Endothelial cell of umbilical vein (primary cell): ENCODE measurements at regions not wholly inside any gene's neighbourhood (a gene's known extent, or its start where the extent isn't known, plus 50 kb on each side); places are given as distances from the start of the nearest gene placed in this dataset.

Source experiments
- BruUV-seq: library from RNA; stranded (reverse); fragments of 400-500 nt; replicated peaks from 2 replicates; lab custom pipeline; 2021; lab: Mats Ljungman, UMichigan
- CTCF ChIA-PET: fragments of 300-600, 350-600 bp; sonication (Branson Sonifier 250); formaldehyde crosslinking; loops from one replicate; lab custom pipeline; 2021; ENCODE audit warnings: antibody characterized with exemption, inconsistent platforms; lab: Charles Lee
- POLR2A ChIA-PET: fragments of 300-600, 350-600 bp; sonication (Branson Sonifier 250); formaldehyde crosslinking; loops from one replicate; lab custom pipeline; 2021; ENCODE audit warnings: antibody characterized with exemption, inconsistent platforms; lab: Charles Lee
- DNase-seq: peaks from one replicate; pipeline ENCODE4 v3.0.0-alpha.2; 2011; ENCODE audit warnings: low read depth, low spot score
- FAIRE-seq: peaks from 2 replicates; lab custom pipeline; 2011; peaks lifted over from hg19 to GRCh38; lab: Jason Lieb, UNC
- H2AFZ ChIP-seq: 2 replicates; pipeline ENCODE4 v1.6.0; 2012; ENCODE audit warnings: low read depth, low read length, control low read depth, inconsistent platforms
- H3K27ac ChIP-seq: 2 replicates; pipeline ENCODE4 v1.5.1; 2011; ENCODE audit warnings: low read depth, mild to moderate bottlenecking, control low read depth, low read length, moderate library complexity; ENCODE audit not compliant: insufficient read depth
- H3K27me3 ChIP-seq, 2 experiments: 2 replicates each; pipeline versions ENCODE4 v1.6.0 to v1.6.1; 2011; ENCODE audit warnings: low read length in 2 of 2, mixed read lengths in 1 of 2; ENCODE audit not compliant: control insufficient read depth in 2 of 2, insufficient read depth in 2 of 2
- H3K36me3 ChIP-seq, 2 experiments: 2 replicates in 1 of 2; 3 replicates in 1 of 2; pipeline ENCODE4 v1.5.1; 2011; ENCODE audit warnings: low read length in 2 of 2, mild to moderate bottlenecking in 1 of 2, moderate library complexity in 1 of 2; ENCODE audit not compliant: control insufficient read depth in 2 of 2, insufficient read depth in 2 of 2; ENCODE audit errors: extremely low read depth in 1 of 2
- H3K4me1 ChIP-seq: 3 replicates; pipeline ENCODE4 v1.5.1; 2011; ENCODE audit warnings: mild to moderate bottlenecking, low read length; ENCODE audit not compliant: control insufficient read depth, insufficient read depth; ENCODE audit errors: extremely low read depth
- H3K4me2 ChIP-seq: 2 replicates; pipeline ENCODE4 v1.6.1; 2011; ENCODE audit warnings: low read length, control low read depth, mixed read lengths; ENCODE audit not compliant: insufficient read depth
- H3K4me3 ChIP-seq, 3 experiments: fragments of 200-600 bp in 1 of 3; sonication (generic), shearing (Covaris generic) in 1 of 3; replicated peaks in 1 of 3; 2 replicates each; pipeline ENCODE4 v1.5.1; 2011 to 2016; ENCODE audit warnings: control low read depth in 3 of 3, low read length in 3 of 3, mild to moderate bottlenecking in 2 of 3, inconsistent platforms in 1 of 3, low read depth in 1 of 3, moderate library complexity in 1 of 3; ENCODE audit not compliant: insufficient read depth in 1 of 3
- H3K79me2 ChIP-seq: 2 replicates; pipeline ENCODE4 v1.6.0; 2012; ENCODE audit warnings: low read length, inconsistent platforms; ENCODE audit not compliant: control insufficient read depth, insufficient read depth
- H3K9ac ChIP-seq: replicated peaks from 2 replicates; pipeline ENCODE3; 2011; ENCODE audit warnings: low read length, control low read depth; ENCODE audit not compliant: insufficient read depth; ENCODE audit errors: extremely low read depth
- H3K9me1 ChIP-seq: replicated peaks from 3 replicates; pipeline ENCODE4 v1.6.0; 2011; ENCODE audit warnings: mild to moderate bottlenecking, low read length; ENCODE audit not compliant: control insufficient read depth, insufficient read depth; ENCODE audit errors: extremely low read depth
- H3K9me3 ChIP-seq: replicated peaks from 2 replicates; pipeline ENCODE4 v1.5.1; 2012; ENCODE audit warnings: low read length, inconsistent platforms; ENCODE audit not compliant: control insufficient read depth, insufficient read depth
- H4K20me1 ChIP-seq: replicated peaks from 2 replicates; pipeline ENCODE3; 2011; ENCODE audit warnings: mild to moderate bottlenecking, low read length; ENCODE audit not compliant: control insufficient read depth, insufficient read depth; ENCODE audit errors: extremely low read depth
- EZH2 ChIP-seq: IDR thresholded peaks from 2 replicates; pipeline ENCODE4 v1.6.1; 2012; ENCODE audit warnings: borderline replicate concordance, low read depth, mild to moderate bottlenecking, moderate library complexity, low read length, inconsistent platforms; ENCODE audit not compliant: severe bottlenecking
- FOS ChIP-seq: IDR thresholded peaks from 2 replicates; pipeline ENCODE4 v1.6.1; 2011; ENCODE audit warnings: mild to moderate bottlenecking, low read length, moderate library complexity, borderline replicate concordance; ENCODE audit not compliant: insufficient read depth
- GATA2 ChIP-seq: IDR thresholded peaks from 2 replicates; pipeline ENCODE4 v1.7.0; 2011; ENCODE audit warnings: low read depth, mild to moderate bottlenecking, moderate library complexity, mixed read lengths, low read length; ENCODE audit not compliant: insufficient read length, insufficient read depth
- JUN ChIP-seq: IDR thresholded peaks from 2 replicates; pipeline ENCODE4 v1.6.1; 2011; ENCODE audit warnings: borderline replicate concordance, low read depth; ENCODE audit not compliant: insufficient read length, insufficient read depth
- MAX ChIP-seq: IDR thresholded peaks from 2 replicates; pipeline ENCODE4 v1.6.1; 2011; ENCODE audit not compliant: insufficient read depth, insufficient read length
- MYC ChIP-seq: IDR thresholded peaks from one replicate; pipeline ENCODE4 v1.6.1; 2011; ENCODE audit warnings: mild to moderate bottlenecking, low read depth, low read length
- POLR2A ChIP-seq: IDR thresholded peaks from 2 replicates; pipeline ENCODE4 v1.6.1; 2012; ENCODE audit warnings: low read depth, mild to moderate bottlenecking, control low read depth, low read length
- POLR2AphosphoS5 ChIP-seq: IDR thresholded peaks from 2 replicates; pipeline ENCODE4 v1.6.1; 2012; ENCODE audit warnings: low read depth, mild to moderate bottlenecking, control low read depth, low read length, moderate library complexity; ENCODE audit not compliant: insufficient read depth
- dilution Hi-C: fragments of 300-500 bp; cut with MboI; formaldehyde crosslinking; loops from one replicate; pipeline ENCODE4 v1.15.0; 2019; ENCODE audit warnings: low sequenced_read_pairs; ENCODE audit not compliant: extremely low pct_ligation_motif_present
- intact Hi-C: fragments of 100-400 bp; cut with micrococcal nuclease; formaldehyde crosslinking; loops from one replicate; pipeline ENCODE4 v1.10.0; 2022
- TF ChIP-seq, protein P1 (sequence below), 2 donors: IDR thresholded peaks; 1 replicate in 1 of 2; 2 replicates in 1 of 2; pipeline ENCODE4 v1.5.1; 2011; ENCODE audit warnings: low read length in 2 of 2, mild to moderate bottlenecking in 2 of 2, moderate library complexity in 2 of 2, control low read depth in 1 of 2, inconsistent platforms in 1 of 2, low read depth in 1 of 2; ENCODE audit not compliant: insufficient read depth in 1 of 2; ENCODE audit errors: extremely low read depth in 1 of 2

- no peak for FAIRE-seq
- H3K9me1 ChIP-seq = no peaks in the 10 kb centered on the region
- no peaks in the 10 kb centered on the region for H3K9me3 ChIP-seq
- BruUV-seq = no TSS peak
- POLR2A ChIA-PET = no interaction called here
- DNase-seq = no peak
- no peaks in the 10 kb centered on the region for H3K79me2 ChIP-seq
- H3K27ac ChIP-seq = no peak overlapping the region
- intact Hi-C loops = loop anchor here (5.0 kb wide), 1 partner anchor 242 kb away; no protein-coding TSS in a partner anchor
- no peaks in the 10 kb centered on the region for H4K20me1 ChIP-seq
- no peaks in the 10 kb centered on the region for H3K36me3 ChIP-seq
- dilution Hi-C loops = no loop called here
- H3K27me3 ChIP-seq = no peaks in the 10 kb centered on the region
- no peak overlapping the region for H3K9ac ChIP-seq
- TF ChIP-seq MAX (no peak), MYC (no peak), POLR2A (no peak), GATA2 (no peak), POLR2AphosphoS5 (no peak), JUN (no peak), FOS (no peak), EZH2 (no peak)
- TF ChIP-seq, protein P1, sequence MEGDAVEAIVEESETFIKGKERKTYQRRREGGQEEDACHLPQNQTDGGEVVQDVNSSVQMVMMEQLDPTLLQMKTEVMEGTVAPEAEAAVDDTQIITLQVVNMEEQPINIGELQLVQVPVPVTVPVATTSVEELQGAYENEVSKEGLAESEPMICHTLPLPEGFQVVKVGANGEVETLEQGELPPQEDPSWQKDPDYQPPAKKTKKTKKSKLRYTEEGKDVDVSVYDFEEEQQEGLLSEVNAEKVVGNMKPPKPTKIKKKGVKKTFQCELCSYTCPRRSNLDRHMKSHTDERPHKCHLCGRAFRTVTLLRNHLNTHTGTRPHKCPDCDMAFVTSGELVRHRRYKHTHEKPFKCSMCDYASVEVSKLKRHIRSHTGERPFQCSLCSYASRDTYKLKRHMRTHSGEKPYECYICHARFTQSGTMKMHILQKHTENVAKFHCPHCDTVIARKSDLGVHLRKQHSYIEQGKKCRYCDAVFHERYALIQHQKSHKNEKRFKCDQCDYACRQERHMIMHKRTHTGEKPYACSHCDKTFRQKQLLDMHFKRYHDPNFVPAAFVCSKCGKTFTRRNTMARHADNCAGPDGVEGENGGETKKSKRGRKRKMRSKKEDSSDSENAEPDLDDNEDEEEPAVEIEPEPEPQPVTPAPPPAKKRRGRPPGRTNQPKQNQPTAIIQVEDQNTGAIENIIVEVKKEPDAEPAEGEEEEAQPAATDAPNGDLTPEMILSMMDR (IDR thresholded peaks at IDR 0.05; ENCODE audit: extremely low read depth in 1 of 2, insufficient read depth in 1 of 2, low read depth in 1 of 2, low read length in 2 of 2) = no peak
- CTCF ChIA-PET = no interaction called here
- H2AFZ ChIP-seq = no peak overlapping the region
- H3K4me1 ChIP-seq = peaks cover 8% of the 10 kb centered on the region
- H3K4me3 ChIP-seq = no peak overlapping the region
- H3K4me2 ChIP-seq = no peak overlapping the region
These were observed 381.4 kb downstream of the RPS24 start for GRCh38 chr10:78415111-78415510.
